Upper lobe of right lung (tissue), 1 donor: ENCODE measurements at regions not wholly inside any gene's neighbourhood (a gene's known extent, or its start where the extent isn't known, plus 50 kb on each side); places are given as distances from the start of the nearest gene placed in this dataset.

Source experiments
- ATAC-seq: fragments of 200-7000 bp; cut with Tn5 transposase; one replicate; pipeline ENCODE4 v1.9.1; 2020; ENCODE audit warnings: mild to moderate bottlenecking, moderate library complexity
- DNase-seq: peaks from one replicate; pipeline ENCODE4 v3.0.0-alpha.2; 2020
- H3K27ac ChIP-seq: fragments of 200-600 bp; one replicate; pipeline ENCODE4 v1.8.0; 2022
- H3K27me3 ChIP-seq: fragments of 200-600 bp; one replicate; pipeline ENCODE4 v1.8.0; 2022; ENCODE audit warnings: mild to moderate bottlenecking
- H3K36me3 ChIP-seq: fragments of 200-600 bp; one replicate; pipeline ENCODE4 v1.8.0; 2022
- H3K4me1 ChIP-seq: fragments of 200-600 bp; one replicate; pipeline ENCODE4 v1.8.0; 2022
- H3K4me3 ChIP-seq: fragments of 200-600 bp; one replicate; pipeline ENCODE4 v1.8.0; 2022; ENCODE audit warnings: mild to moderate bottlenecking
- H3K9me3 ChIP-seq: fragments of 200-600 bp; one replicate; pipeline ENCODE4 v1.8.0; 2022
- intact Hi-C: fragments of 100-400 bp; cut with DNase I; formaldehyde crosslinking; loops from one replicate; pipeline ENCODE4 v1.11.0; 2022
- TF ChIP-seq, protein P1 (sequence below): fragments of 200-600 bp; IDR thresholded peaks from one replicate; pipeline ENCODE4 v1.8.0; 2022; ENCODE audit warnings: antibody characterized with exemption
- donor health status: DM: no; HTN: yes; CAD: no; lungs with severe emphysema.

DNA sequence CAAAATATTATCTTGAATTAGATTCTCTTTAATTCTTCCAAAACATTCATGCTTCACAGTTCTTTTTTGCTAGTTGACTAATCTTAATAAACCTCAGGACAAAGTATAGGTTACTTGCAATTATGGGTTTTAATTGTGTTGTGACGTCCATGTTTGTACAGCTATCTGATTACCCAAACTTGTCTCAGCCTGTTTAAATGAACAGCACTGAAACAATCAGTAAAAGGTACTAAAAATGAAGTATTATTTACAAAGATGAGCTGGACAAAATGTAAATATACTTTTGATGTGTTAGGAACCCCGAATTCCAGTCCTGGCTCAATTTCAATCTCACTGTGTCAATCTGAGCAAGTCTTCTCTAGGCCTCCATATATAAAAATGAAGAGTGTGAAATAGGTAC lies 57.4 kb upstream of the SLC6A14 start:
- no peak for ATAC-seq
- no peak for DNase-seq

DNA sequence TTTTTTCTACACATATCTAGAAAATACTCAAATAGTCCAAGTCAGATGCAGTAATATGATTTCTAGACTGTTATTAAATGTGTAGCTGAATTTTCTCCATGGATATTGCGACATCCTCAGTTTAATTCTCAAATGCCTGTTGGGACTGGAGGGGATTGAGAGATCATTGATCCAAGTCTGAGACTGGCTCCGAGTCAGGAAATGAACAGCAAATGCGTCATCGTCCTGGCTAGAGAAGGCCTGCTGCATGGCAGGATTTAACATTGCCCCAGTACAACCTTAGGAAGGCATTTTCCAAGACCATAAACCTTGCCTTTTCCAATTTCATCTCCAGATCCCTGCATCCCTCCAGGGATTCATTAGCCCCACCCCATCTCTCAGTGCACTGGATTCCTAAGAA lies 56.6 kb upstream of the SLC6A14 start:
- TF ChIP-seq, protein P1, sequence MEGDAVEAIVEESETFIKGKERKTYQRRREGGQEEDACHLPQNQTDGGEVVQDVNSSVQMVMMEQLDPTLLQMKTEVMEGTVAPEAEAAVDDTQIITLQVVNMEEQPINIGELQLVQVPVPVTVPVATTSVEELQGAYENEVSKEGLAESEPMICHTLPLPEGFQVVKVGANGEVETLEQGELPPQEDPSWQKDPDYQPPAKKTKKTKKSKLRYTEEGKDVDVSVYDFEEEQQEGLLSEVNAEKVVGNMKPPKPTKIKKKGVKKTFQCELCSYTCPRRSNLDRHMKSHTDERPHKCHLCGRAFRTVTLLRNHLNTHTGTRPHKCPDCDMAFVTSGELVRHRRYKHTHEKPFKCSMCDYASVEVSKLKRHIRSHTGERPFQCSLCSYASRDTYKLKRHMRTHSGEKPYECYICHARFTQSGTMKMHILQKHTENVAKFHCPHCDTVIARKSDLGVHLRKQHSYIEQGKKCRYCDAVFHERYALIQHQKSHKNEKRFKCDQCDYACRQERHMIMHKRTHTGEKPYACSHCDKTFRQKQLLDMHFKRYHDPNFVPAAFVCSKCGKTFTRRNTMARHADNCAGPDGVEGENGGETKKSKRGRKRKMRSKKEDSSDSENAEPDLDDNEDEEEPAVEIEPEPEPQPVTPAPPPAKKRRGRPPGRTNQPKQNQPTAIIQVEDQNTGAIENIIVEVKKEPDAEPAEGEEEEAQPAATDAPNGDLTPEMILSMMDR = no peak
- no peak overlapping the region for H3K27ac ChIP-seq
- no peaks in the 10 kb centered on the region for H3K9me3 ChIP-seq
- H3K4me3 ChIP-seq = no peak overlapping the region
- no peaks in the 10 kb centered on the region for H3K4me1 ChIP-seq
- H3K36me3 ChIP-seq = no peaks in the 10 kb centered on the region
- intact Hi-C loops = no loop called here
- no peak for ATAC-seq
- H3K27me3 ChIP-seq = no peaks in the 10 kb centered on the region
- DNase-seq = no peak

More for the DNA sequence above, 57.4 kb upstream of the SLC6A14 start:
- intact Hi-C loops = no loop called here
- TF ChIP-seq, protein P1 = no peak
- Histone ChIP-seq H3K4me1 (no peaks in the 10 kb centered on the region), H3K27ac (no peak overlapping the region), H3K27me3 (no peaks in the 10 kb centered on the region), H3K36me3 (no peaks in the 10 kb centered on the region), H3K4me3 (no peak overlapping the region), H3K9me3 (no peaks in the 10 kb centered on the region)

DNA sequence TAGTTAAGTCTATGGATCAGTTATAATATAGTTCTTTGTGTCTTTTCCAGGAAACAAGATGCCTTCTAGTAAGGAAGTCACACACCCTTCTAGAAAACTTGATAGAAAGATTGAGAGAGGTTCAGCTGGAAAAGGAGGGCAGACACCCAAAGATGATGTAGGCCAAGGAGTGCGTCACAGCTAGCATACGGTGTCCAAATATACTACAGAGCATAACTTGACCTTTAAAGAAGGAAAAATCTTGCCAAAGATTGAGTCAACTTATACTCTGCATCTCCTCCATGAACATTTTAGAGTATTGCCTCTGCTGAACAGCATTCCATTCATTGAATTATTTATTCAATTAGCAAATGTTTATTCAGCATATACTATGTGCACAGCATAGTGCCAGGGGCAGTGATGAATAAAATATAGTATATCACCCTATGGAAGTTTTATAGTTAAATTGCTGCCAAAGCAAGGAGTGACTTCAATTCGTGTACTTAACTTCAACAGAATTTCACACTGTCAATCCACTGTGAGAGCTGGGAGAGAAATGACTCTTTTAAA lies 51.9 kb upstream of the SLC6A14 start:
- DNase-seq = no peak
- Histone ChIP-seq H3K27ac (no peak overlapping the region), H3K9me3 (no peaks in the 10 kb centered on the region), H3K4me1 (no peaks in the 10 kb centered on the region), H3K27me3 (no peaks in the 10 kb centered on the region), H3K36me3 (no peaks in the 10 kb centered on the region), H3K4me3 (no peak overlapping the region)
- TF ChIP-seq, protein P1 = no peak
- intact Hi-C loops = no loop called here
- ATAC-seq = no peak
